ENCODE measurements at regions not wholly inside any gene's neighbourhood (a gene's known extent, or its start where the extent isn't known, plus 50 kb on each side); places are given as distances from the start of the nearest gene placed in this dataset.

GRCh38 chr2:228474466-228474865 is 293.0 kb upstream of the SPHKAP start:
- H3K4me2 ChIP-seq: no peak overlapping the region
- no peaks in the 10 kb centered on the region for H4K20me1 ChIP-seq (ENCODE audit: insufficient read depth, poor library complexity, severe bottlenecking)
- no peaks in the 10 kb centered on the region for H3K27me3 ChIP-seq
- 53% methylated on average over 2 of the region's 2 CpGs for WGBS (ENCODE audit: low lambda C conversion rate, missing lambda C conversion rate)
- H3K4me1 ChIP-seq (ENCODE audit: insufficient read depth): no peaks in the 10 kb centered on the region
- H3K36me3 ChIP-seq (replicated peaks; ENCODE audit: insufficient read depth, low read depth): no peaks in the 10 kb centered on the region
- no peak for DNase-seq (ENCODE audit: low spot score)
- H3K79me2 ChIP-seq: no peaks in the 10 kb centered on the region
- H2AFZ ChIP-seq: no peak overlapping the region
- no peak overlapping the region for H3K27ac ChIP-seq
- no peaks in the 10 kb centered on the region for H3K9me2 ChIP-seq (replicated peaks; ENCODE audit: insufficient read depth)
- TF ChIP-seq EZH2phosphoT487 (IDR thresholded peaks at IDR 0.05; ENCODE audit: low read depth, severe bottlenecking, unreplicated experiment): no peak
- TF ChIP-seq CTCF (IDR thresholded peaks at IDR 0.05; ENCODE audit: poor library complexity): no peak
- no peak for TF ChIP-seq EZH2 (IDR thresholded peaks at IDR 0.05; ENCODE audit: borderline replicate concordance)
- H3K9me3 ChIP-seq (ENCODE audit: low read depth): no peaks in the 10 kb centered on the region
- H3K4me3 ChIP-seq: no peak overlapping the region

- Histone ChIP-seq H3K4me2 (no peak overlapping the region), H4K20me1 (ENCODE audit: insufficient read depth, poor library complexity, severe bottlenecking) (no peaks in the 10 kb centered on the region), H3K79me2 (no peaks in the 10 kb centered on the region), H2AFZ (no peak overlapping the region), H3K9me3 (ENCODE audit: low read depth) (no peaks in the 10 kb centered on the region), H3K27me3 (no peaks in the 10 kb centered on the region), H3K4me1 (ENCODE audit: insufficient read depth) (no peaks in the 10 kb centered on the region), H3K4me3 (no peak overlapping the region), H3K36me3 (replicated peaks; ENCODE audit: insufficient read depth, low read depth) (no peaks in the 10 kb centered on the region), H3K27ac (no peak overlapping the region), H3K9me2 (replicated peaks; ENCODE audit: insufficient read depth) (no peaks in the 10 kb centered on the region)
- DNase-seq (ENCODE audit: low spot score): no peak
- no peak for TF ChIP-seq CTCF (IDR thresholded peaks at IDR 0.05; ENCODE audit: poor library complexity)
- TF ChIP-seq EZH2 (IDR thresholded peaks at IDR 0.05; ENCODE audit: borderline replicate concordance): no peak
- TF ChIP-seq EZH2phosphoT487 (IDR thresholded peaks at IDR 0.05; ENCODE audit: low read depth, severe bottlenecking, unreplicated experiment): no peak
Measured at GRCh38 chr2:228469721-228470120, 288.2 kb upstream of the SPHKAP start.

- Histone ChIP-seq H3K27ac (no peak overlapping the region), H3K4me3 (no peak overlapping the region), H3K9me2 (replicated peaks; ENCODE audit: insufficient read depth) (no peaks in the 10 kb centered on the region), H3K79me2 (no peaks in the 10 kb centered on the region), H3K9me3 (ENCODE audit: low read depth) (no peaks in the 10 kb centered on the region), H3K4me1 (ENCODE audit: insufficient read depth) (no peaks in the 10 kb centered on the region), H4K20me1 (ENCODE audit: insufficient read depth, poor library complexity, severe bottlenecking) (no peaks in the 10 kb centered on the region), H2AFZ (no peak overlapping the region), H3K4me2 (no peak overlapping the region), H3K27me3 (no peaks in the 10 kb centered on the region), H3K36me3 (replicated peaks; ENCODE audit: insufficient read depth, low read depth) (no peaks in the 10 kb centered on the region)
- TF ChIP-seq EZH2phosphoT487 (IDR thresholded peaks at IDR 0.05; ENCODE audit: low read depth, severe bottlenecking, unreplicated experiment) (no peak), EZH2 (IDR thresholded peaks at IDR 0.05; ENCODE audit: borderline replicate concordance) (no peak), CTCF (IDR thresholded peaks at IDR 0.05; ENCODE audit: poor library complexity) (no peak)
- 77% methylated on average over 2 of the region's 2 CpGs for WGBS (ENCODE audit: low lambda C conversion rate, missing lambda C conversion rate)
- no peak for DNase-seq (ENCODE audit: low spot score)
Measured at GRCh38 chr2:228466851-228467250, 285.4 kb upstream of the SPHKAP start.

GRCh38 chr2:228465408-228465807 is 283.9 kb upstream of the SPHKAP start:
- no peaks in the 10 kb centered on the region for H3K27me3 ChIP-seq
- DNase-seq (ENCODE audit: low spot score): no peak
- H2AFZ ChIP-seq: no peak overlapping the region
- no peaks in the 10 kb centered on the region for H3K4me1 ChIP-seq (ENCODE audit: insufficient read depth)
- H4K20me1 ChIP-seq (ENCODE audit: insufficient read depth, poor library complexity, severe bottlenecking): no peaks in the 10 kb centered on the region
- H3K36me3 ChIP-seq (replicated peaks; ENCODE audit: insufficient read depth, low read depth): no peaks in the 10 kb centered on the region
- TF ChIP-seq EZH2 (IDR thresholded peaks at IDR 0.05; ENCODE audit: borderline replicate concordance): no peak
- TF ChIP-seq EZH2phosphoT487 (IDR thresholded peaks at IDR 0.05; ENCODE audit: low read depth, severe bottlenecking, unreplicated experiment): no peak
- TF ChIP-seq CTCF (IDR thresholded peaks at IDR 0.05; ENCODE audit: poor library complexity): no peak
- H3K27ac ChIP-seq: no peak overlapping the region
- 72% methylated on average over 4 of the region's 4 CpGs for WGBS (ENCODE audit: low lambda C conversion rate, missing lambda C conversion rate)
- no peak overlapping the region for H3K4me2 ChIP-seq
- no peaks in the 10 kb centered on the region for H3K9me2 ChIP-seq (replicated peaks; ENCODE audit: insufficient read depth)
- H3K79me2 ChIP-seq: no peaks in the 10 kb centered on the region
- H3K9me3 ChIP-seq (ENCODE audit: low read depth): no peaks in the 10 kb centered on the region
- no peak overlapping the region for H3K4me3 ChIP-seq
